PC-3 (cell line): ENCODE measurements at regions not wholly inside any gene's neighbourhood (a gene's known extent, or its start where the extent isn't known, plus 50 kb on each side); places are given as distances from the start of the nearest gene placed in this dataset.

Experiments used
- ATAC-seq: fragments of 200-7000 bp; cut with Tn5 transposase; 2 replicates; pipeline ENCODE4 v1.9.1; 2020; ENCODE audit warnings: mild to moderate bottlenecking, moderate library complexity
- BruUV-seq: library from RNA; stranded (reverse); fragments of 400-500 nt; replicated peaks from 2 replicates; lab custom pipeline; 2021; lab: Mats Ljungman, UMichigan
- CTCF ChIA-PET: fragments of 300-600 bp; sonication (Branson Sonifier 250); formaldehyde crosslinking; loops from one replicate; lab custom pipeline; 2022; ENCODE audit warnings: antibody characterized with exemption; lab: Charles Lee
- POLR2A ChIA-PET: fragments of 300-600 bp; sonication (Branson Sonifier 250); formaldehyde crosslinking; loops from one replicate; lab custom pipeline; 2022; ENCODE audit warnings: antibody characterized with exemption; ENCODE audit not compliant: unreplicated experiment; lab: Charles Lee
- DNase-seq: peaks from one replicate; pipeline ENCODE4 v3.0.0-alpha.2; 2015
- H2AFZ ChIP-seq: fragments of 300-600 bp; sonication (generic); 2 replicates; pipeline ENCODE4 v1.6.0; 2016; ENCODE audit warnings: antibody characterized with exemption, low read length
- H3F3A ChIP-seq: fragments of 300-600 bp; sonication (generic); one replicate; pipeline ENCODE4 v1.6.0; 2017; ENCODE audit warnings: antibody characterized with exemption, low read length, control low read depth, mild to moderate bottlenecking; ENCODE audit not compliant: unreplicated experiment
- H3K27ac ChIP-seq: fragments of 300-600 bp; sonication (generic); 2 replicates; pipeline ENCODE4 v1.5.1; 2016; ENCODE audit warnings: mild to moderate bottlenecking, low read length
- H3K27me3 ChIP-seq: fragments of 300-600 bp; sonication (generic); 2 replicates; pipeline ENCODE4 v1.6.1; 2016; ENCODE audit warnings: low read length, mixed read lengths
- H3K36me3 ChIP-seq: fragments of 300-600 bp; sonication (generic); 2 replicates; pipeline ENCODE4 v1.6.1; 2016; ENCODE audit warnings: low read depth, mixed run types, low read length, mixed read lengths
- H3K4me1 ChIP-seq: fragments of 300-600 bp; sonication (generic); 2 replicates; pipeline ENCODE4 v1.5.1; 2016; ENCODE audit warnings: low read length; ENCODE audit not compliant: insufficient read depth
- H3K4me2 ChIP-seq: fragments of 300-600 bp; sonication (generic); 2 replicates; pipeline ENCODE4 v1.6.0; 2016; ENCODE audit warnings: low read length
- H3K4me3 ChIP-seq: fragments of 300-600 bp; sonication (generic); 2 replicates; pipeline ENCODE4 v1.5.1; 2016; ENCODE audit warnings: mild to moderate bottlenecking, low read length, mixed read lengths
- H3K79me2 ChIP-seq: fragments of 300-600 bp; sonication (generic); 2 replicates; pipeline ENCODE4 v1.6.1; 2017; ENCODE audit warnings: low read length, mixed read lengths
- H3K9ac ChIP-seq: fragments of 300-600 bp; sonication (generic); 2 replicates; pipeline ENCODE4 v1.6.0; 2016; ENCODE audit warnings: mild to moderate bottlenecking, low read length
- H3K9me2 ChIP-seq: fragments of 300-600 bp; sonication (generic); replicated peaks from 2 replicates; pipeline ENCODE4 v1.6.1; 2016; ENCODE audit warnings: mixed run types, low read length, mixed read lengths
- H3K9me3 ChIP-seq: fragments of 300-600 bp; sonication (generic); 2 replicates; pipeline ENCODE4 v1.6.1; 2016; ENCODE audit warnings: low read length, mixed read lengths
- H4K20me1 ChIP-seq: fragments of 300-600 bp; sonication (generic); 2 replicates; pipeline ENCODE4 v1.6.1; 2016; ENCODE audit warnings: low read length, mixed read lengths
- EZH2 ChIP-seq: fragments of 300-600 bp; sonication (generic); IDR thresholded peaks from one replicate; pipeline ENCODE4 v1.6.1; 2017; ENCODE audit warnings: antibody characterized with exemption, mild to moderate bottlenecking, low read length; ENCODE audit not compliant: unreplicated experiment
- EZH2phosphoT487 ChIP-seq: fragments of 300-600 bp; sonication (generic); IDR thresholded peaks from 2 replicates; pipeline ENCODE4 v1.6.1; 2018; ENCODE audit warnings: mild to moderate bottlenecking, antibody characterized with exemption, low read length, borderline replicate concordance
- intact Hi-C: fragments of 100-400 bp; cut with micrococcal nuclease; formaldehyde crosslinking; loops from 2 replicates; pipeline ENCODE4 v1.9.0; 2023
- TF ChIP-seq, protein P1 (sequence below): fragments of 300-600 bp; sonication (generic); conservative IDR thresholded peaks from 2 replicates; pipeline ENCODE4 v1.5.1; 2017; ENCODE audit warnings: antibody characterized with exemption, low read depth, mild to moderate bottlenecking, low read length

GRCh38 chr9:89247431-89248353, 63.3 kb upstream of the CKS2 start:
- ATAC-seq, result peak; percentile 62; the same call in 1 of the 2 replicates
- peak; percentile 53 for DNase-seq
- H3K79me2 ChIP-seq, result no peaks in the 10 kb centered on the region
- H3K27ac ChIP-seq, result no peak overlapping the region
- peak overlapping the region; percentile 24; the same call in 1 of the 2 replicates for H3K4me2 ChIP-seq
- no peaks in the 10 kb centered on the region for H3K9me3 ChIP-seq
- no peak overlapping the region for H3K4me3 ChIP-seq
- H4K20me1 ChIP-seq, result no peaks in the 10 kb centered on the region
- H3K4me1 ChIP-seq, result peaks cover 10% of the 10 kb centered on the region; the same call in 1 of the 2 replicates
- no peaks in the 10 kb centered on the region for H3K9me2 ChIP-seq
- no peak overlapping the region for H3K9ac ChIP-seq
- no TSS peak for BruUV-seq
- no peaks in the 10 kb centered on the region for H3F3A ChIP-seq
- H3K27me3 ChIP-seq, result no peaks in the 10 kb centered on the region
- TF ChIP-seq, protein P1, sequence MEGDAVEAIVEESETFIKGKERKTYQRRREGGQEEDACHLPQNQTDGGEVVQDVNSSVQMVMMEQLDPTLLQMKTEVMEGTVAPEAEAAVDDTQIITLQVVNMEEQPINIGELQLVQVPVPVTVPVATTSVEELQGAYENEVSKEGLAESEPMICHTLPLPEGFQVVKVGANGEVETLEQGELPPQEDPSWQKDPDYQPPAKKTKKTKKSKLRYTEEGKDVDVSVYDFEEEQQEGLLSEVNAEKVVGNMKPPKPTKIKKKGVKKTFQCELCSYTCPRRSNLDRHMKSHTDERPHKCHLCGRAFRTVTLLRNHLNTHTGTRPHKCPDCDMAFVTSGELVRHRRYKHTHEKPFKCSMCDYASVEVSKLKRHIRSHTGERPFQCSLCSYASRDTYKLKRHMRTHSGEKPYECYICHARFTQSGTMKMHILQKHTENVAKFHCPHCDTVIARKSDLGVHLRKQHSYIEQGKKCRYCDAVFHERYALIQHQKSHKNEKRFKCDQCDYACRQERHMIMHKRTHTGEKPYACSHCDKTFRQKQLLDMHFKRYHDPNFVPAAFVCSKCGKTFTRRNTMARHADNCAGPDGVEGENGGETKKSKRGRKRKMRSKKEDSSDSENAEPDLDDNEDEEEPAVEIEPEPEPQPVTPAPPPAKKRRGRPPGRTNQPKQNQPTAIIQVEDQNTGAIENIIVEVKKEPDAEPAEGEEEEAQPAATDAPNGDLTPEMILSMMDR, result no peak
- TF ChIP-seq EZH2 (no peak), EZH2phosphoT487 (no peak)
- no peaks in the 10 kb centered on the region for H3K36me3 ChIP-seq
- peak overlapping the region; percentile 24; the same call in 1 of the 2 replicates for H2AFZ ChIP-seq
- intact Hi-C loops, result no loop called here
- CTCF ChIA-PET, result no interaction called here
- POLR2A ChIA-PET, result no interaction called here

DNA sequence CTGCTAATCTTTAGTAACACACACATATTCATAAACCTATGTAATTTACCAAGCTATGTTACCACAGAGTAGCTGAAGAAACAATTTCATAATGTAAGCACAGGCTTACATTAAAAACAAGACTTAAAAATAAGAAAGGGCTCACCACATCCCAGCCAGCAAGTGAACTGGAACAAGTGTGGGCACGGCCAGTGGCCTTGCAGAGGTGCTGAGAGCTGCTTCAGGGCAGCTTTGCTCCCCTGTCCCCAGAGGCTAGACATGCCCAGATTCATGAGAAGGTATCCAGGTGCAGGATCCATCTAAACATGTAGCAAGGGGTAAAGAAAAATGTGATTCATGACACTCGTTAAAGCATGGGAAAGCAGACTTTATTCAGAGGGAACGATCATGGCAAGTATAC, 62.0 kb upstream of the CKS2 start:
- H3K9ac ChIP-seq, result no peak overlapping the region
- DNase-seq (no peak), ATAC-seq (no peak)
- BruUV-seq, result no TSS peak
- CTCF ChIA-PET, result no interaction called here
- H3F3A ChIP-seq, result no peaks in the 10 kb centered on the region
- intact Hi-C loops, result no loop called here
- no peaks in the 10 kb centered on the region for H3K9me3 ChIP-seq
- H2AFZ ChIP-seq, result no peak overlapping the region
- no peaks in the 10 kb centered on the region for H3K27me3 ChIP-seq
- H3K4me1 ChIP-seq, result peaks cover 10% of the 10 kb centered on the region; the same call in 1 of the 2 replicates
- no peaks in the 10 kb centered on the region for H3K9me2 ChIP-seq
- POLR2A ChIA-PET, result no interaction called here
- H4K20me1 ChIP-seq, result no peaks in the 10 kb centered on the region
- no peak overlapping the region for H3K4me2 ChIP-seq
- no peaks in the 10 kb centered on the region for H3K36me3 ChIP-seq
- no peak overlapping the region for H3K4me3 ChIP-seq
- H3K27ac ChIP-seq, result no peak overlapping the region
- TF ChIP-seq EZH2 (no peak), EZH2phosphoT487 (no peak)
- TF ChIP-seq, protein P1, result no peak
- H3K79me2 ChIP-seq, result no peaks in the 10 kb centered on the region
